GM06990 (cell line): ENCODE measurements at regions not wholly inside any gene's neighbourhood (a gene's known extent, or its start where the extent isn't known, plus 50 kb on each side); places are given as distances from the start of the nearest gene placed in this dataset.

Experiments used
- DNase-seq: peaks from one replicate; pipeline ENCODE4 v3.0.0-alpha.2; 2011; ENCODE audit not compliant: insufficient read length; ENCODE audit errors: extremely low read depth
- H3K27me3 ChIP-seq: replicated peaks from 2 replicates; pipeline ENCODE4 v1.6.0; 2011; ENCODE audit warnings: low read length; ENCODE audit not compliant: control insufficient read depth, insufficient read depth
- H3K36me3 ChIP-seq: 2 replicates; pipeline ENCODE4 v1.5.1; 2011; ENCODE audit warnings: low read length; ENCODE audit not compliant: control insufficient read depth, insufficient read depth
- H3K4me3 ChIP-seq: replicated peaks from 2 replicates; pipeline ENCODE4 v1.5.1; 2011; ENCODE audit warnings: low read depth, mild to moderate bottlenecking, control low read depth, low read length
- TF ChIP-seq, protein P1 (sequence below): IDR thresholded peaks from 2 replicates; pipeline ENCODE4 v1.5.1; 2011; ENCODE audit warnings: low read length, control low read depth, mild to moderate bottlenecking, inconsistent platforms; ENCODE audit not compliant: insufficient read depth, poor library complexity, severe bottlenecking

DNA sequence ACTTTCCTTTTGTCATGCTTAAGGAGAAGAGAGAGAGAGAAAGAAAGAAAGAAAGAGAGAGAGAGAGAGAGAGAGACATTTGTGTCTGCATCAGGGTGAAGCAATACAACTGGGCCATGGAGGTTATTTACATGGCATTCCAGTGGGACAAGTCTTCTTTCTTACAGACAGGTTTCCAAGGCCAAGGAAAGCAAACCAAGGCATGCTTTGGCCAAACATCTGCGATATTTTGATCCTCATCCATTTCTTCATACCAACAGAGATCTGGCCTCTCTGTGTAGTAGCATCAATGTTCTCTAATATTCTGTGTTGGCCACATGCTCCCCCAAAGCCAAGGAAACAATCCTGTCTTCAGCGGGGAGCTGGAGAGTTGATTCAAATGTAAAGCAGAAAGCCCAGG is 292.1 kb downstream of the SETD4 start:
- Histone ChIP-seq H3K4me3 (no peak overlapping the region), H3K36me3 (no peaks in the 10 kb centered on the region), H3K27me3 (no peaks in the 10 kb centered on the region; the same call in 1 of the 2 replicates)
- no peak for DNase-seq
- TF ChIP-seq, protein P1, sequence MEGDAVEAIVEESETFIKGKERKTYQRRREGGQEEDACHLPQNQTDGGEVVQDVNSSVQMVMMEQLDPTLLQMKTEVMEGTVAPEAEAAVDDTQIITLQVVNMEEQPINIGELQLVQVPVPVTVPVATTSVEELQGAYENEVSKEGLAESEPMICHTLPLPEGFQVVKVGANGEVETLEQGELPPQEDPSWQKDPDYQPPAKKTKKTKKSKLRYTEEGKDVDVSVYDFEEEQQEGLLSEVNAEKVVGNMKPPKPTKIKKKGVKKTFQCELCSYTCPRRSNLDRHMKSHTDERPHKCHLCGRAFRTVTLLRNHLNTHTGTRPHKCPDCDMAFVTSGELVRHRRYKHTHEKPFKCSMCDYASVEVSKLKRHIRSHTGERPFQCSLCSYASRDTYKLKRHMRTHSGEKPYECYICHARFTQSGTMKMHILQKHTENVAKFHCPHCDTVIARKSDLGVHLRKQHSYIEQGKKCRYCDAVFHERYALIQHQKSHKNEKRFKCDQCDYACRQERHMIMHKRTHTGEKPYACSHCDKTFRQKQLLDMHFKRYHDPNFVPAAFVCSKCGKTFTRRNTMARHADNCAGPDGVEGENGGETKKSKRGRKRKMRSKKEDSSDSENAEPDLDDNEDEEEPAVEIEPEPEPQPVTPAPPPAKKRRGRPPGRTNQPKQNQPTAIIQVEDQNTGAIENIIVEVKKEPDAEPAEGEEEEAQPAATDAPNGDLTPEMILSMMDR = no peak

DNA sequence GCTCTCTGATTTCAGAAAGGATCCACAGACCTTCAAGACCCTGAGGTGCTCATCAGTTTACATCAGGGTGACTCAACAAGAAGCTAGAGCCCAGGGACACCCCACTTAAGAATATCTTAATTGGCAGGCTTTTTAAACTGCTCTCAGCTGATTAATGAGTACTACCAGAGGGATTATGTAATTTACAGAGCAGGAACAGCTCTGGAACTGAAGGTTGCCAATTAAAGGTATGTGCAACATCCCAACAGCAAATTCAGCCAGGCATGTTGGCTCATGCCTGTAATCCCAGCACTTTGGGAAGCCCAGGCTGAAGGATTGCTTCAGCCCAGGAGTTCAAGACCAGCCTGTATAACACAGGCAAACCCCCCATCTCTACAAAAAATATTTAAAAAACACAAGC is 295.7 kb downstream of the SETD4 start:
- TF ChIP-seq, protein P1 = no peak
- Histone ChIP-seq H3K4me3 (no peak overlapping the region), H3K27me3 (no peaks in the 10 kb centered on the region; the same call in 1 of the 2 replicates), H3K36me3 (no peaks in the 10 kb centered on the region)
- DNase-seq = no peak

DNA sequence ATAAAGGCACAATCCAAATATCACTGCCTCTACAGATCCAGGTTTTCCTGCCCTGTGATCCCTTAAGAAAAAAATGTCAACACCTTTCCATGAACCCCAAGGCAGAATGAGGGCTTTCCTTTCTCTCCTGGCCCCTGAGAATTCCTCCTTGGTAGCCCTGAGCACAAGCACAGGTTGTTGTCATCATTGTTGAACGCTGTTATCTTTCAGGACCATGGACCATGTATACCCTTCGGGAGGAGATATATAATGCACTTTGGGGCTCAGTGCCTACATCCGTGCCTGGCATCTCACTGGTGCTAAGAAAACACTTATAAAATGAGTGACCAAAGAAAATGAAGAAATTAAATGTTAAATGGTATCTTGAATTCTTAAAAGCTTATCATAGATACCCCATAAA is 296.2 kb downstream of the SETD4 start:
- H3K4me3 ChIP-seq = no peak overlapping the region
- DNase-seq = no peak
- TF ChIP-seq, protein P1 = no peak

DNA sequence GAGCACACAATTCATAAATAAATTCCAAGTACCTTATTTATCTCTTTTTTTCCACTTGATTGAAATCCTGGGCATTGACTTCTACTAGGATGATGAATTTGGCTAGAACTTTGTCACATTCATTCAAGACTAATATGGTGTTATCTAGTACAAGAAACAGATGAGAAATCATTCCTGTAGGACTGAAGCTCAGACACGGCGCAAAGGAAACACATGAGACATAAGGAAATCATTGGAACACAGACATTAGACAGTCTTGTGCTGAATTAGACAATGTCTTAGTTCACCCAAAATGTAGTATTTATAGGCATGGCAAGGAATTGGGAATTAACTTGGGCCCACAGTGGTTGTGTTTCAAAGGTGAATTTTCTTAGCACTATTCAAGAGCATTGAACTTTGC is 305.7 kb downstream of the SETD4 start:
- TF ChIP-seq, protein P1 = no peak

More for the DNA sequence above, 296.2 kb downstream of the SETD4 start:
- no peaks in the 10 kb centered on the region; the same call in 1 of the 2 replicates for H3K27me3 ChIP-seq
- no peaks in the 10 kb centered on the region for H3K36me3 ChIP-seq

DNA sequence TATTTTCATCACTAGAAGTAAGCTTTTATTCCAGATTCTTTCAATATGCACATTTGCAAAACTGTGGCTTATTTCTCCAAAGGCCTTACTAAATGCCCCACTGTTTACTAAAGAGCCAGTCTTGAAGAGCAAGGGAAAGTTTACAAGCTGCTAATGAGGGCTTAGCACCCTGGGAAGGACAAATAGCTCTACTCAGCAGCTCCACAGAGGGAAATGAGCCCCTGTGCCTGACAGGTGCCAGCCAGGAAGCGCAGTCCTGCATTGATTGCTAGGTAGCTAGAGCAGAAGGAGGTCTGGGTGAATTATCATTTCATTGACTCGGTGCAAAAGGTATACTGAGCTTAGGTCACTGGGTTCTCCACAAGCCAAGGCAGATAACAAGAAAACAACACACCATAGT is 307.0 kb downstream of the SETD4 start:
- H3K36me3 ChIP-seq = no peaks in the 10 kb centered on the region
- H3K27me3 ChIP-seq = no peaks in the 10 kb centered on the region
- TF ChIP-seq, protein P1 = no peak
- no peak for DNase-seq
- no peak overlapping the region for H3K4me3 ChIP-seq

More for the DNA sequence above, 305.7 kb downstream of the SETD4 start:
- H3K27me3 ChIP-seq = no peaks in the 10 kb centered on the region
- DNase-seq = no peak
- no peaks in the 10 kb centered on the region for H3K36me3 ChIP-seq
- H3K4me3 ChIP-seq = no peak overlapping the region

DNA sequence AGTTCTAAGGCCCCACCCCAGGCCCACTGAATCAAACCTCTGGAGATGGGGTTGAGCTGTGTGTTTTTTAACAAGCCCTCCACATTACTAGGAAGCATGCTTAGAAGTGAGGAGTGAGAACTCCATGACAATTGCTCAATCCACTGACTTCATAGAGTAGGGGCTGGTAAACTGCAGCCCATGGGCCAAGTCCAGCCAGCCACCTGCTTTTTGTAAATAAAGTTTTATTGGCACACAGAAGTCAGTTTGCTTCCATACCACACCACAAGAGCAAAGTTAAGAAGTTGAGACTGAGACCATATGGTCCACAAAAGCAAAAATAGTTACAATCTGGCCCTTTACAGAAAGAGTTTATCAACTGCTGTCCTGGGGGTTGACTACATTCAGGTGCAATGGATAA is 309.2 kb downstream of the SETD4 start:
- Histone ChIP-seq H3K36me3 (no peaks in the 10 kb centered on the region), H3K27me3 (no peaks in the 10 kb centered on the region), H3K4me3 (no peak overlapping the region)
- no peak for DNase-seq
- TF ChIP-seq, protein P1 = no peak
